Adrenal gland (tissue), 5 donors: ENCODE measurements at regions not wholly inside any gene's neighbourhood (a gene's known extent, or its start where the extent isn't known, plus 50 kb on each side); places are given as distances from the start of the nearest gene placed in this dataset.

Source experiments
- CTCF ChIP-seq, 6 experiments: fragments of 450-650 bp in 4 of 6; fragments of 200-600 bp in 2 of 6; sonication (generic) in 1 of 6; IDR thresholded peaks; 1 replicate in 5 of 6; 2 replicates in 1 of 6; pipeline versions ENCODE4 v1.5.1 to v1.8.0; 2016 to 2021; ENCODE audit warnings: antibody characterized with exemption in 6 of 6, mild to moderate bottlenecking in 2 of 6, moderate library complexity in 1 of 6
- POLR2A ChIP-seq, 2 donors: fragments of 450-650 bp; IDR thresholded peaks; one replicate each; pipeline ENCODE4 v1.6.1; 2017; ENCODE audit warnings: antibody characterized with exemption in 2 of 2, mild to moderate bottlenecking in 2 of 2, moderate library complexity in 1 of 2
- donor health status: DM: no; HTN: no; CAD: no.

GRCh38 chr3:24947103-24947502, 452.5 kb upstream of the THRB start:
- TF ChIP-seq CTCF (IDR thresholded peaks at IDR 0.05): no peak
- no peak for TF ChIP-seq POLR2A (IDR thresholded peaks at IDR 0.05)
